ENCODE measurements at regions not wholly inside any gene's neighbourhood (a gene's known extent, or its start where the extent isn't known, plus 50 kb on each side); places are given as distances from the start of the nearest gene placed in this dataset.
"Not testable (repeated sequence)": the region's sequence is repeated elsewhere in the genome, so short reads cannot be mapped to it uniquely, and the experiment has no call there.

- no peak for DNase-seq (ENCODE audit: low read depth, low spot score)
Measured at GRCh38 chr10:7108141-7108540, 302.7 kb downstream of the SFMBT2 start.

- no peak for DNase-seq (ENCODE audit: low read depth, low spot score)
Measured at GRCh38 chr10:7107285-7107684, 303.5 kb downstream of the SFMBT2 start.

GRCh38 chr10:7104379-7104778 lies 306.5 kb downstream of the SFMBT2 start:
- DNase-seq (ENCODE audit: low read depth, low spot score), result not testable (repeated sequence)

GRCh38 chr10:7102557-7103349 lies 308.1 kb downstream of the SFMBT2 start:
- no peak for DNase-seq (ENCODE audit: low read depth, low spot score)

- no peak for DNase-seq (ENCODE audit: low read depth, low spot score)
Measured at GRCh38 chr10:7102084-7102483, 308.8 kb downstream of the SFMBT2 start.

GRCh38 chr10:7101451-7101850 lies 309.4 kb downstream of the SFMBT2 start:
- DNase-seq (ENCODE audit: low read depth, low spot score), result no peak

- DNase-seq (ENCODE audit: low read depth, low spot score), result no peak
Measured at GRCh38 chr10:7100032-7100702, 310.7 kb downstream of the SFMBT2 start.

- no peak for DNase-seq (ENCODE audit: low read depth, low spot score)
Measured at GRCh38 chr10:7098160-7098762, 312.6 kb downstream of the SFMBT2 start.

GRCh38 chr10:7094781-7095180 lies 316.1 kb downstream of the SFMBT2 start:
- DNase-seq (ENCODE audit: low read depth, low spot score), result no peak

GRCh38 chr10:7093368-7093767 lies 317.5 kb downstream of the SFMBT2 start:
- DNase-seq (ENCODE audit: low read depth, low spot score), result no peak

GRCh38 chr10:7092603-7093002 lies 318.2 kb downstream of the SFMBT2 start:
- DNase-seq (ENCODE audit: low read depth, low spot score), result no peak

GRCh38 chr10:7090529-7090928 lies 320.3 kb downstream of the SFMBT2 start:
- DNase-seq (ENCODE audit: low read depth, low spot score), result no peak

- peak; percentile 72 for DNase-seq (ENCODE audit: low read depth, low spot score)
Measured at GRCh38 chr10:7085913-7086589, 324.8 kb downstream of the SFMBT2 start.

GRCh38 chr10:7085147-7085912 lies 325.5 kb downstream of the SFMBT2 start:
- DNase-seq (ENCODE audit: low read depth, low spot score), result no peak

GRCh38 chr10:7084280-7085005 lies 326.4 kb downstream of the SFMBT2 start:
- DNase-seq (ENCODE audit: low read depth, low spot score), result no peak

- peak; percentile 30 for DNase-seq (ENCODE audit: low read depth, low spot score)
Measured at GRCh38 chr10:7082967-7083366, 327.9 kb downstream of the SFMBT2 start.

GRCh38 chr10:7077880-7078279 lies 333.0 kb downstream of the SFMBT2 start:
- no peak for DNase-seq (ENCODE audit: low read depth, low spot score)

- no peak for DNase-seq (ENCODE audit: low read depth, low spot score)
Measured at GRCh38 chr10:7075851-7076250, 335.0 kb downstream of the SFMBT2 start.

- DNase-seq (ENCODE audit: low read depth, low spot score), result no peak
Measured at GRCh38 chr10:7075110-7075509, 335.7 kb downstream of the SFMBT2 start.

- no peak for DNase-seq (ENCODE audit: low read depth, low spot score)
Measured at GRCh38 chr10:7071421-7071820, 339.4 kb downstream of the SFMBT2 start.

GRCh38 chr10:7070950-7071349 lies 339.9 kb downstream of the SFMBT2 start:
- DNase-seq (ENCODE audit: low read depth, low spot score), result no peak

Data from ELF-1 (cell line).